Stimulated activated CD4-positive, alpha-beta T cell treated with anti-CD3 and anti-CD28 coated beads, TNF-alpha, amount 100 ng/mL, for 48 hours (primary cell): ENCODE measurements at regions not wholly inside any gene's neighbourhood (a gene's known extent, or its start where the extent isn't known, plus 50 kb on each side); places are given as distances from the start of the nearest gene placed in this dataset.
"Not testable (repeated sequence)": the region's sequence is repeated elsewhere in the genome, so short reads cannot be mapped to it uniquely, and the experiment has no call there.

ENCODE experiments used
- DNase-seq, 3 donors: peaks; one replicate each; pipeline ENCODE4 v3.0.0-alpha.2; 2020; ENCODE audit warnings: low read depth in 3 of 3

DNA sequence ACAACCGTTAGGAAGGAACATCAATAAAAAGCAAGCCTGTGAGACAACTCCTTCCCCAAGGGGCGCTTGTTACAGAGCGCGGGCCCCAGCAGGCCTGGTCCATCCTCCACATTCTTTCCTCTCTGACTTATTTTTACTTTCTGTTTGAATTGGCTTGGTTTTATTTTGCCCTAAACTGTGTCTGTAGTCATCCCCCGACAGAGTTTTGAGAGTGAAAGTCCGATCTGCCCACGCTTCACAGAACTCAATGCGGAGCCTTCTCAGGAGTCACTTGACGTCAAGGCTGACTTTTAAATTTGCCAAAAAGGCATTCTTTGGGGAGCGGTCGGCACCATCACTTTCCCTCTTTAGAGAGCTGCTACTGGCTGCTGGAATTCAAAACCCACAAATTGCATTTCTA lies 150.1 kb upstream of the KLF6 start:
- DNase-seq, result peak; percentile 62 to 80 (median 67)

- no peak for DNase-seq
These were observed 148.7 kb upstream of the KLF6 start for GRCh38 chr10:3933733-3934132.

DNA sequence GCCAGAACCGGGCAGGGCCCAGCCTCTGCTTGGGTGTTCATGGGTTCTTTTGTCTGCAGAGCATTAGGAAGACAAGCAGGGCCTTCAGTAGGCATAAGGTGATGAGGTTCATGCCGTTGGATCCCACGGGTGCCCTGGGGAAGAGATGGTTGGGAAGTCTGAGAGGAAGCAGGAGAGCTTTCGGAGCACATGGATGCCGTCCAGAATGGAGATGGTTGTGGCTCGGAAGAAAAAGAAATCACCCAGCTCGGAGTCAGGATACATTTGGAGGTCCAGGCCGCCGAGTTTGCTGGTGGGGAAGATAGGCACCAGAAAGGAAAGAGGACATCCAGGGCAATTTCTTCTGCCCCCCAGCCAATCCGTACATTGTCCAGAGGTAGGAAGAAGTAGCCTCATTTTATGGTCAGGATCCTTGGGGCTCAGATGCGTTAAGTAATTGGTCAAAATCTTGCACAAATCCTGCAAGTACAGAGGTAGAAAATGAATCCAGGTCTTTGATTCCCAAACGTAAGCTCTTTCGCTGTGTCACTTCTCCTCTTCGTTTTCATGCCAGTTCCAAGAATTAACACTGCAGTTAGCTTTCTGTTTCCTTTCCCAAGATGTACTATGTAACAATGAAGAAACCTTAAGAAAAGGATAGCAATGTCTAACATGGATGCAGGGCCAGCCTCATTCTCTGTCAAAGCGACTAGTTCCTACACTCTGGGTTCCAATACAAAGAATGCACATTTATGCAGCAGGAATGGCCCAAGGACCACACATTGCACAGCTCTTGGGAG lies 147.8 kb upstream of the KLF6 start:
- DNase-seq, result no peak

DNA sequence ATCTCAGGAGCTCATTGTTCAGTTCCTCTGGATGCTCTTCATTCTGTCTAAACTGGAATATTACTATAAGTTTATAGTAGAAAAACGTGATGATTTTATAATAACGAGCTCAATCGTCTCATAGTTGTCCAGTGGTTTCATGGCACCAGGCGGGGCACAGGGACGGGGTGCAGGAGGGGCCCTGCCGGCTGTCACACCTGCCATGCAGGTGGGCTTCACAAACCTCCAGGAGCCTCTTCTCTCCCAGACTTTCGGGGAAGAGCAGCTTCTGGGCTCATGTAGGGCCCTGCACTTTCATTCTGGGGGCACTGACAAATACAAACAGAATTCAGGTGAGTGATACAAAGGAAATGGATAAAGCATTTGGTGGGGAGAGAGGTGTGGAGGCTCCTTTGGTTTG lies 146.9 kb upstream of the KLF6 start:
- DNase-seq, result no peak

- DNase-seq, result no peak
These were observed 146.2 kb upstream of the KLF6 start for GRCh38 chr10:3931224-3931623.

GRCh38 chr10:3928569-3928968 lies 143.6 kb upstream of the KLF6 start:
- DNase-seq, result no peak

- DNase-seq, result no peak
These were observed 143.1 kb upstream of the KLF6 start for GRCh38 chr10:3928078-3928477.

DNA sequence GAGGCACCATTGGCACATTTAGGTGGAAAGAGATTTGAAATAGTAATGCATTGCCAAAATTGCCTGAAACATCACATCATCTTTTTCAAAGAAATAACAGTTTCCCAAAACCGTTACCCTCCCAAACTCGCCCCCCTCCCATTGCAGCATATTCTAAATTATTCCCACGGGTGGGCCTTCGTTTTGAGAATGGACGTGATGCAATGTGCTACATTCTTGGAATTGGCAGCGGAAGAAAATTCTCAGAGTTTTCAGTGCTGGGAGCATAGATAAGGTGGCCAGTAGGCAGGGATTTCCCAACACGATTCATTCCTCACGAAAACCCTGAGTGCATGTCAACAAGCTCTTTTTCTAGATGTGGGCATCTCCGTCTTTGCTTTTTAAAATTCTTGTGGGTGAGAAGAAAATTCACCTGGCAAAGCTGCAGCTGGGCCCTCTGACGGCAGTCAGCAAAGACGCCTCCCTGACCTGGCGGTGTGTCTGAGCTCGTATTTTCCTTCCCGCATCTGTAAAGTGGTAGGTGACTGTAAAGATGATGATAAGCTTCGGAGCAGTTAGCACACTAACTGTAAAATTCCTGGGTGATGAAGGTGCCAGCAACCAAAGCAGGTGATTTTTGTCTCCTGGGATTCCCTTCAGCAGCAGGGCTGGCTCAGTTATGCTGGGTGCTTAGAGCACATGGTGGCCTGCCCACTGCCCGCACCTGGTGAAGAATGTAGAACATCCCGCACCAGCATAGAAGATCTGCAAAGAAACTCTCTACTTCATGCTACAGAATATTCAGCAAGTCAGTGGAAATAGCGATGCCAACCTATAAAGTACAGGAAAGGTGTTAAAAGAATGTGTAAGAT lies 141.9 kb upstream of the KLF6 start:
- DNase-seq, result no peak

DNA sequence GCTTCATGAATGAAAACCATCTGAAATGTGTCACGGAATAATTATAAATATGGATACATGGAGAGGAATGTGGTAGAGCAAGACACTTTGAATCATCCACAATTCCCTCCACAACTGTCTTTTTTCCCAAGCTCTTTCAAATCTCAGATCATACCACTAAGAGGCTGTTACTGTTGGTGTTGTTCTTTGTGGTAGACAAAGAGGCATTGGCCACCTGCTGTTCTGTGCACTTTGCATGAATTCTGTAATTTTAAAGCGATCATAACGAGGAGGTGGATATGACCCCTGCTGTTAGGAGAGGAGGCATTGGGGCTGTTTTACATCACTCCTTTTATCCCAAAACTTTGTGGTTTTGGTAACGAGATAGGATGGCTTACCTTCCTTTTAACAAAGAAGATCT lies 141.2 kb upstream of the KLF6 start:
- DNase-seq, result no peak

DNA sequence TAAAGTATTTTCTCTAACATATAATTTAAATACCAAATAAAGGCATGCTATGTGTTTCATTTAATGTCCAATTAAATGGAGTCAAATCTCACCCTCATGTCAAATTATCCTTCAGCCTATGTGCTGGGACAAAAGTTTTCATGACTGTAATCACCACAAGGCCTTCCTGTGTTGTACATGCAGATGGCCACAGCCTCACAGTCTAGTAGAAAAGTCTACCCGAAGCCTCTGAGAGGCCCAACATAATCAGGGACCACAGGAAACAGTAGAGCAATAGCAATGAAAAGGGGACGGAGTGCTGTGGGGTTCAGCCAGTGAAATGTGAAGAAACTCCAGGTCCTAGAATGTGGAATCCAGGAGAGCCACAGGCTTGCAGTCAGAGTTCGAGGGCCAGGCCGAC lies 140.2 kb upstream of the KLF6 start:
- DNase-seq, result no peak

DNA sequence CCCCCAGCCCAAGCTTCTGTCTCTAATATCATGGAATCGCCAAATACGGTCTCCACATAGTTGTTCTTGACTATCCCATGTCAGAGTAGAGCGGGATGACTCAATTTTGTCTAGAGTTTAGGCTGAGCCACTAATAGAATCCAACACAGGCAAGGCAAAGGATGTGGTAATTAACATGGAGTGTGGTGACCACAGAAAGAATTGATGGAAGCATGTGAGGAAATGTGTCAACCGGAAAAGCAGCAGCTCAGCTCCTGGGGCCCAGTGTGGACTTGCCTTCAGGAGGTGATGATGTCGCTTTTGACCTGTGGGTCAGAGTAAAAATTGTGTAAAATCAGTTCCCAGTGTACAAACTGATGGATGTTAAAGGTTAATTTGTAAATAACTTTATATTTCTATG lies 139.3 kb upstream of the KLF6 start:
- no peak for DNase-seq

DNA sequence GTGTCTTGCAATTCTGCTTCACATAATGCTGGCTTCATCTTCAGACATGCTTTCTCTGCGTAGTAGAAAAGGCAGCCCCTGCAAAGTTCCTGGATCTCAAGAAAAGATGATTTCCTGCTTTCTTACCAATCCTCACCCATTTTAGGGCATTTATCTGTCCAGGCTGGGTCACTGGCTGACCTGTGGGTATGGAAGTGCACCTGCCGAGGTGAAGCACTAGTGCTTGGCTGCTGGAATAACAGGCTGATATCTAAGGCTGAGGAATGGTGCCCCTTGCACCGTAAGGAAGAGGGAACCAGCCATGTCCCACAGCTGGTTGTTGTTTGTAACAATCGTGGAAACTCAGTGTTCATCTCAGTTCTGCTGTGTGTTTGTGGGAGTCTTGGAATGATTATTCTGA lies 138.0 kb upstream of the KLF6 start:
- DNase-seq, result no peak

DNA sequence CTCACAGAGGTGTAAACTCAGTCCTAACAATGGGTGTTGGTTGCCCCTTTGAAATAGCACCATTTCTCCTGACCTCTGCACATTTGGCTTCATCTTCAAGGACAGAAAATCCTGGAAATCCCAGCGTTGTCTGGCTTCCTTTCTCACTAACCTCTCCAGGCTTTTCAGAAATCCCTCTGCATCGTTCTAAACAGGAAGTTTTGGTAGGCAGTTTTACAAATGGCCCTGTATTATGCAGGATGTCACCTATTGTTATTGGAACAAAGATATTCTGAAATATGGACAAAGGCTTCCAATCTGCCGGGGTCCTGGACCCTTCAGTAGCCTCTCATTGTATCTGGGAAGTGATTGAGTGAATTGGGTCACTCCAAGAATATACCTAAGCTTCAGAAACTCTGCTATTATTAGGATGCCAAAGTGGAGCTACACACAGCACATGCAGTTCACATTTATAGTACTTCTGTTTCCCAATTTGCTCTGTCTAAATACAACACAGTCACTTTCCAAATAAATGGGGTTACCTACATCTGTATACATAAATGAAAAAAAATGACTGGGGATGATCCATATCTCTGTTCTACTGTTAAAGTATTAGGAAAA lies 134.8 kb upstream of the KLF6 start:
- DNase-seq, result no peak

DNA sequence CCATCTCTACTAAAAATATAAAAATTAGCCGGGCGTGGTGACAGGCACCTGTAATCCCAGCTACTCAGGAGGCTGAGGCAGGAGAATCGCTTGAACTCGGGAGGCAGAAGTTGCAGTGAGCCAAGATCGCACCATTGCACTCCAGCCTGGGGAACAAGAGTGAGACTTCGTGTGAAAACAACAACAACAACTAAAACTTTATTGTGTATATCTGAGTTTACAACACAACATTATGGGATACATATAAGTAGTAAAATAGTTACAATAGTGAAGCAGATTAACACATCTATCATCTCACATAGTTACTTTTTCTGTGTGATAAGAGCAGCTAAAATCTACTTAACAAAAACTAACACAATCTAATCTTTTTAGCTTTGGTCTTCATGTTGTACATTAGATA lies 132.4 kb upstream of the KLF6 start:
- DNase-seq, result not testable (repeated sequence)

DNA sequence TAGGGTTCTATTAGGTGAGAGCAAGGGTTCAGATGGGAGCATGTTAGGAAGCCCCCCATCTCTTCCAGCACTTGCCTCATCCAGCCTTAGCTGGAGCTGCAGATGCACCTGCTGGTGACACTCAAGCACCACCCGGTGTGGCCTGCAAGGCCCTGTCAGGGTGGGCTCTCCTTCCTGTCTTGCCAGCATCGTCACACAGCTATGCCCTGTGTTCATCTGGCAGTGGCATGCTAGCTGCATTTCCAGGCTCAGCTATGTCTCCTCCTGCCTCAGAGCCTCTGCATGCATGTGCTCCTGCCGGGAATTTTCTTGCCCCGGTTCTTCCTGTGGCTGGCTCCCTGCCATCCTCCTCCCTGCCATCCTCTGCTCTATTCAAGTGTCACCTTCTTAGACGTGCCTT lies 129.7 kb upstream of the KLF6 start:
- no peak for DNase-seq

- no peak for DNase-seq
These were observed 126.9 kb upstream of the KLF6 start for GRCh38 chr10:3911713-3912442.

- no peak for DNase-seq
These were observed 126.2 kb upstream of the KLF6 start for GRCh38 chr10:3911241-3911640.

- no peak for DNase-seq
These were observed 124.3 kb upstream of the KLF6 start for GRCh38 chr10:3909339-3909738.

GRCh38 chr10:3908183-3908582 lies 123.2 kb upstream of the KLF6 start:
- DNase-seq, result no peak

GRCh38 chr10:3907514-3907913 lies 122.5 kb upstream of the KLF6 start:
- DNase-seq, result no peak

- no peak for DNase-seq
These were observed 121.6 kb upstream of the KLF6 start for GRCh38 chr10:3906511-3907111.
